BLaER1 treated with 17β-estradiol and CSF1 and Interleukin-3, amounts not matched to agents 10 nM and 100 nM (cell line): ENCODE measurements at regions not wholly inside any gene's neighbourhood (a gene's known extent, or its start where the extent isn't known, plus 50 kb on each side); places are given as distances from the start of the nearest gene placed in this dataset.
"Not testable (repeated sequence)": the region's sequence is repeated elsewhere in the genome, so short reads cannot be mapped to it uniquely, and the experiment has no call there.

Experiments
- H3K27ac ChIP-seq, 11 experiments: shearing (Covaris generic); formaldehyde crosslinking; 2 replicates each; pipeline ENCODE4 v1.8.1; 2022
- H3K27me3 ChIP-seq, 11 experiments: shearing (Covaris generic); formaldehyde crosslinking; 2 replicates each; pipeline ENCODE4 v1.8.1; 2022
- H3K36me3 ChIP-seq, 11 experiments: shearing (Covaris generic); formaldehyde crosslinking; 2 replicates each; pipeline ENCODE4 v1.8.1; 2022
- H3K4me1 ChIP-seq, 10 experiments: shearing (Covaris generic); formaldehyde crosslinking; 2 replicates each; pipeline ENCODE4 v1.8.1; 2022
- H3K4me2 ChIP-seq, 11 experiments: shearing (Covaris generic); formaldehyde crosslinking; 2 replicates each; pipeline ENCODE4 v1.8.1; 2022
- H3K4me3 ChIP-seq, 10 experiments: shearing (Covaris generic); formaldehyde crosslinking; 2 replicates each; pipeline ENCODE4 v1.8.1; 2022
- H3K9ac ChIP-seq, 11 experiments: shearing (Covaris generic); formaldehyde crosslinking; 2 replicates each; pipeline ENCODE4 v1.8.1; 2022
- H3K9me3 ChIP-seq, 11 experiments: shearing (Covaris generic); formaldehyde crosslinking; replicated peaks in 1 of 11; 2 replicates each; pipeline ENCODE4 v1.8.1; 2022
- H4K20me1 ChIP-seq, 11 experiments: shearing (Covaris generic); formaldehyde crosslinking; 2 replicates each; pipeline ENCODE4 v1.8.1; 2022
- Cebpa-rat ChIP-seq, 11 experiments: shearing (Covaris generic); IDR thresholded peaks; 2 replicates each; pipeline ENCODE4 v1.8.1; 2022

GRCh38 chr16:86882586-86883280, 304.4 kb downstream of the FOXL1 start:
- Histone ChIP-seq H4K20me1 (no peaks in the 10 kb centered on the region; a peak in 1 of 22 replicates), H3K27me3 (peaks cover 13 to 25% (median 18%) of the 10 kb centered on the region in 11 experiments), H3K4me1 (peaks cover 0 to 10% (median 7%) of the 10 kb centered on the region in 10 experiments; a peak in 10 of 20 replicates), H3K9me3 (no peaks in the 10 kb centered on the region), H3K4me2 (peak overlapping the region in 9 of 11 experiments; percentile 5 to 56 (median 27); a peak in 13 of 22 replicates), H3K27ac (no peak overlapping the region), H3K4me3 (no peak overlapping the region), H3K36me3 (no peaks in the 10 kb centered on the region), H3K9ac (no peak overlapping the region)
- TF ChIP-seq Cebpa-rat (IDR thresholded peaks at IDR 0.05) = no peak

- no peaks in the 10 kb centered on the region; a peak in 1 of 22 replicates for H4K20me1 ChIP-seq
- H3K9ac ChIP-seq = no peak overlapping the region
- peaks cover 0 to 10% (median 6%) of the 10 kb centered on the region in 10 experiments; a peak in 10 of 20 replicates for H3K4me1 ChIP-seq
- no peak overlapping the region for H3K4me3 ChIP-seq
- H3K9me3 ChIP-seq = no peaks in the 10 kb centered on the region
- H3K27ac ChIP-seq = no peak overlapping the region
- H3K36me3 ChIP-seq = no peaks in the 10 kb centered on the region
- no peak overlapping the region for H3K4me2 ChIP-seq
- TF ChIP-seq Cebpa-rat (IDR thresholded peaks at IDR 0.05) = no peak
- H3K27me3 ChIP-seq = peaks cover 3 to 14% (median 8%) of the 10 kb centered on the region in 11 experiments
Measured at GRCh38 chr16:86883583-86884389, 305.4 kb downstream of the FOXL1 start.

GRCh38 chr16:86884390-86884650, 306.0 kb downstream of the FOXL1 start:
- no peak overlapping the region for H3K4me3 ChIP-seq
- H3K4me2 ChIP-seq = no peak overlapping the region
- no peaks in the 10 kb centered on the region; a peak in 1 of 22 replicates for H4K20me1 ChIP-seq
- H3K9me3 ChIP-seq = no peaks in the 10 kb centered on the region
- peaks cover 0 to 10% (median 6%) of the 10 kb centered on the region in 10 experiments; a peak in 10 of 20 replicates for H3K4me1 ChIP-seq
- no peak overlapping the region for H3K9ac ChIP-seq
- H3K27me3 ChIP-seq = peaks cover 0 to 9% (median 2%) of the 10 kb centered on the region in 11 experiments; a peak in 15 of 22 replicates
- no peak for TF ChIP-seq Cebpa-rat (IDR thresholded peaks at IDR 0.05)
- H3K27ac ChIP-seq = no peak overlapping the region
- no peaks in the 10 kb centered on the region for H3K36me3 ChIP-seq

- H4K20me1 ChIP-seq = no peaks in the 10 kb centered on the region; a peak in 1 of 22 replicates
- H3K9me3 ChIP-seq = no peaks in the 10 kb centered on the region
- TF ChIP-seq Cebpa-rat (IDR thresholded peaks at IDR 0.05) = no peak
- H3K4me2 ChIP-seq = no peak overlapping the region
- H3K4me3 ChIP-seq = no peak overlapping the region
- no peaks in the 10 kb centered on the region for H3K36me3 ChIP-seq
- peaks cover 0 to 10% (median 6%) of the 10 kb centered on the region in 10 experiments; a peak in 10 of 20 replicates for H3K4me1 ChIP-seq
- H3K27ac ChIP-seq = no peak overlapping the region
- H3K9ac ChIP-seq = no peak overlapping the region
- peaks cover 0 to under 1% (median 0%) of the 10 kb centered on the region in 11 experiments; a peak in 1 of 22 replicates for H3K27me3 ChIP-seq
Measured at GRCh38 chr16:86885139-86885538, 306.8 kb downstream of the FOXL1 start.

GRCh38 chr16:86886651-86887050, 308.3 kb downstream of the FOXL1 start:
- no peak for TF ChIP-seq Cebpa-rat (IDR thresholded peaks at IDR 0.05)
- H3K27me3 ChIP-seq = no peaks in the 10 kb centered on the region
- H3K4me3 ChIP-seq = no peak overlapping the region
- H3K27ac ChIP-seq = no peak overlapping the region
- no peaks in the 10 kb centered on the region for H4K20me1 ChIP-seq
- H3K4me2 ChIP-seq = no peak overlapping the region
- no peaks in the 10 kb centered on the region for H3K36me3 ChIP-seq
- no peak overlapping the region for H3K9ac ChIP-seq
- peaks cover 0 to 10% (median 6%) of the 10 kb centered on the region in 10 experiments; a peak in 10 of 20 replicates for H3K4me1 ChIP-seq
- no peaks in the 10 kb centered on the region for H3K9me3 ChIP-seq

- Histone ChIP-seq H3K27ac (no peak overlapping the region), H3K36me3 (no peaks in the 10 kb centered on the region), H3K4me2 (no peak overlapping the region), H3K4me1 (peaks cover 0 to 9% (median 5%) of the 10 kb centered on the region in 10 experiments; a peak in 10 of 20 replicates), H3K9me3 (no peaks in the 10 kb centered on the region), H3K4me3 (no peak overlapping the region), H3K9ac (no peak overlapping the region), H4K20me1 (no peaks in the 10 kb centered on the region), H3K27me3 (no peaks in the 10 kb centered on the region)
- no peak for TF ChIP-seq Cebpa-rat (IDR thresholded peaks at IDR 0.05)
Measured at GRCh38 chr16:86887416-86887815, 309.1 kb downstream of the FOXL1 start.

- TF ChIP-seq Cebpa-rat (IDR thresholded peaks at IDR 0.05) = no peak
- Histone ChIP-seq H3K4me3 (no peak overlapping the region), H3K9ac (no peak overlapping the region), H3K4me2 (no peak overlapping the region), H3K27me3 (no peaks in the 10 kb centered on the region), H3K27ac (no peak overlapping the region), H3K4me1 (0 out of 20 replicates have a peak, but pooled peaks cover 0 to 3% (median 0%) of the 10 kb centered on the region in 10 experiments), H3K36me3 (no peaks in the 10 kb centered on the region), H4K20me1 (no peaks in the 10 kb centered on the region), H3K9me3 (no peaks in the 10 kb centered on the region)
Measured at GRCh38 chr16:86888231-86889053, 310.1 kb downstream of the FOXL1 start.

GRCh38 chr16:86889054-86889366, 310.7 kb downstream of the FOXL1 start:
- not testable (repeated sequence) for H3K4me2 ChIP-seq, H3K36me3 ChIP-seq, H3K4me1 ChIP-seq, H3K9me3 ChIP-seq, H3K27me3 ChIP-seq, H4K20me1 ChIP-seq, H3K9ac ChIP-seq, H3K27ac ChIP-seq, H3K4me3 ChIP-seq

GRCh38 chr16:86889974-86890373, 311.6 kb downstream of the FOXL1 start:
- Histone ChIP-seq H3K9ac (no peak overlapping the region), H3K4me3 (no peak overlapping the region), H3K27ac (no peak overlapping the region), H4K20me1 (no peaks in the 10 kb centered on the region), H3K36me3 (no peaks in the 10 kb centered on the region), H3K4me1 (no peaks in the 10 kb centered on the region), H3K4me2 (no peak overlapping the region), H3K27me3 (no peaks in the 10 kb centered on the region), H3K9me3 (no peaks in the 10 kb centered on the region)
- TF ChIP-seq Cebpa-rat (IDR thresholded peaks at IDR 0.05) = no peak
